ENCODE measurements at regions not wholly inside any gene's neighbourhood (a gene's known extent, or its start where the extent isn't known, plus 50 kb on each side); places are given as distances from the start of the nearest gene placed in this dataset.

GRCh38 chr4:163600727-163601126 lies 106.2 kb downstream of the TMA16 start:
- Histone ChIP-seq H3K4me3 (no peak overlapping the region), H3K36me3 (no peaks in the 10 kb centered on the region), H3K27ac (no peak overlapping the region), H3K27me3 (no peaks in the 10 kb centered on the region), H3K4me1 (no peaks in the 10 kb centered on the region), H3K9me3 (no peaks in the 10 kb centered on the region)
- intact Hi-C loops (cut with DNase I; ENCODE audit: low total_unique reads): no loop called here
- DNase-seq (ENCODE audit: low spot score in 2 of 2): no peak
- TF ChIP-seq, protein P1, sequence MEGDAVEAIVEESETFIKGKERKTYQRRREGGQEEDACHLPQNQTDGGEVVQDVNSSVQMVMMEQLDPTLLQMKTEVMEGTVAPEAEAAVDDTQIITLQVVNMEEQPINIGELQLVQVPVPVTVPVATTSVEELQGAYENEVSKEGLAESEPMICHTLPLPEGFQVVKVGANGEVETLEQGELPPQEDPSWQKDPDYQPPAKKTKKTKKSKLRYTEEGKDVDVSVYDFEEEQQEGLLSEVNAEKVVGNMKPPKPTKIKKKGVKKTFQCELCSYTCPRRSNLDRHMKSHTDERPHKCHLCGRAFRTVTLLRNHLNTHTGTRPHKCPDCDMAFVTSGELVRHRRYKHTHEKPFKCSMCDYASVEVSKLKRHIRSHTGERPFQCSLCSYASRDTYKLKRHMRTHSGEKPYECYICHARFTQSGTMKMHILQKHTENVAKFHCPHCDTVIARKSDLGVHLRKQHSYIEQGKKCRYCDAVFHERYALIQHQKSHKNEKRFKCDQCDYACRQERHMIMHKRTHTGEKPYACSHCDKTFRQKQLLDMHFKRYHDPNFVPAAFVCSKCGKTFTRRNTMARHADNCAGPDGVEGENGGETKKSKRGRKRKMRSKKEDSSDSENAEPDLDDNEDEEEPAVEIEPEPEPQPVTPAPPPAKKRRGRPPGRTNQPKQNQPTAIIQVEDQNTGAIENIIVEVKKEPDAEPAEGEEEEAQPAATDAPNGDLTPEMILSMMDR (IDR thresholded peaks at IDR 0.05): no peak
- TF ChIP-seq POLR2AphosphoS5 (IDR thresholded peaks at IDR 0.05) (no peak), POLR2A (IDR thresholded peaks at IDR 0.05) (no peak)

- TF ChIP-seq POLR2A (IDR thresholded peaks at IDR 0.05) (no peak), POLR2AphosphoS5 (IDR thresholded peaks at IDR 0.05) (no peak)
- TF ChIP-seq, protein P1 (IDR thresholded peaks at IDR 0.05): no peak
- H3K36me3 ChIP-seq: no peaks in the 10 kb centered on the region
- no peak overlapping the region for H3K4me3 ChIP-seq
- DNase-seq (ENCODE audit: low spot score in 2 of 2): no peak
- no peaks in the 10 kb centered on the region for H3K27me3 ChIP-seq
- intact Hi-C loops (cut with DNase I; ENCODE audit: low total_unique reads): no loop called here
- H3K4me1 ChIP-seq: no peaks in the 10 kb centered on the region
- no peak overlapping the region for H3K27ac ChIP-seq
- H3K9me3 ChIP-seq: no peaks in the 10 kb centered on the region
These were observed 108.8 kb downstream of the TMA16 start for GRCh38 chr4:163603257-163603656.

GRCh38 chr4:163606896-163607691 lies 112.6 kb downstream of the TMA16 start:
- H3K36me3 ChIP-seq: no peaks in the 10 kb centered on the region
- intact Hi-C loops (cut with DNase I; ENCODE audit: low total_unique reads): no loop called here
- no peak for DNase-seq (ENCODE audit: low spot score in 2 of 2)
- no peaks in the 10 kb centered on the region for H3K4me1 ChIP-seq
- H3K27ac ChIP-seq: no peak overlapping the region
- TF ChIP-seq POLR2AphosphoS5 (IDR thresholded peaks at IDR 0.05): no peak
- TF ChIP-seq, protein P1 (IDR thresholded peaks at IDR 0.05): no peak
- TF ChIP-seq POLR2A (IDR thresholded peaks at IDR 0.05): no peak
- no peaks in the 10 kb centered on the region for H3K27me3 ChIP-seq
- H3K4me3 ChIP-seq: no peak overlapping the region
- H3K9me3 ChIP-seq: no peaks in the 10 kb centered on the region

DNA sequence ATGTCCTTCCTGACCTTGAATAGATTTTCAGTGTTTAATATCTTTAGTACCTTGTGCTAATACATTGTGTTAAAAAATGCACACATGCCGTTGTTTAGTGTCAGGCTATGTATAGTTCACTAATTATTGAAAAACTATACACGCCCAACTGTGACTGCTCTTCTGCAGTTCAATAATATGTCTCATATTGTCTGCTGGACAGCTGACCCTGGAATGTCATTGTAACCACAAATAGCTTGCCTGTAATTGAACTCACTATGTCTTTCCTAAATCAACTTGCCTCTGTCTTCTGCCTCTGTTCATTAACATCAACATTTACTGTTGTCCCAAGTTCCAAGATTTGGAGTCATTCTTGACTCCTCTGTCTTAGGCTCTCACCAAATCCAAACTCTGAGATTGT lies 114.5 kb downstream of the TMA16 start:
- no peak overlapping the region for H3K4me3 ChIP-seq
- no peak overlapping the region for H3K27ac ChIP-seq

DNA sequence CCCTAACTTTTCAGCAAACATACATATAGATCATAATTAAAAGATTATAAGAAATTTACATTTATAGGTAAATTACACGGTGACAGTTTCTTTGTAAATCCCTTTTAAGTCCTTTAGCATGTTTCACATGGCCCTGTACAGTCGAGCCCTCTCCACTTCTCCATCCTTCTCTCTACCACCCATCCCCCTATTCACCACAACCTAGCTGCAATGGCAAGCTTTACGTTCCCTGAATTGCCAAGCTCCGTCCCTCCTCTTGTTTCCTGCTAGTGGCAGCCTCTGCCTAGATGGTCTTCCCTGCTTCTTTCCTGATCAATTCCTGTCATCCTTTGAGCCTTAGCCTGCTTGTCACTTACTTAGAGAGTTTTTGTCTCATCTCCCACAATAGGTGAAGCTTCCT lies 116.2 kb downstream of the TMA16 start:
- Histone ChIP-seq H3K27me3 (no peaks in the 10 kb centered on the region), H3K4me3 (peak overlapping the region in 1 of 3 donors; percentile 31), H3K27ac (no peak overlapping the region), H3K36me3 (no peaks in the 10 kb centered on the region), H3K4me1 (no peaks in the 10 kb centered on the region), H3K9me3 (no peaks in the 10 kb centered on the region)
- TF ChIP-seq, protein P1 (IDR thresholded peaks at IDR 0.05): no peak
- TF ChIP-seq POLR2A (IDR thresholded peaks at IDR 0.05): no peak
- TF ChIP-seq POLR2AphosphoS5 (IDR thresholded peaks at IDR 0.05): no peak
- intact Hi-C loops (cut with DNase I; ENCODE audit: low total_unique reads): no loop called here
- no peak for DNase-seq (ENCODE audit: low spot score in 2 of 2)

More for the DNA sequence above, 114.5 kb downstream of the TMA16 start:
- intact Hi-C loops (cut with DNase I; ENCODE audit: low total_unique reads): no loop called here
- Histone ChIP-seq H3K27me3 (no peaks in the 10 kb centered on the region), H3K4me1 (no peaks in the 10 kb centered on the region), H3K36me3 (no peaks in the 10 kb centered on the region), H3K9me3 (no peaks in the 10 kb centered on the region)
- TF ChIP-seq, protein P1 (IDR thresholded peaks at IDR 0.05): no peak
- TF ChIP-seq POLR2A (IDR thresholded peaks at IDR 0.05) (no peak), POLR2AphosphoS5 (IDR thresholded peaks at IDR 0.05) (no peak)
- no peak for DNase-seq (ENCODE audit: low spot score in 2 of 2)

Measured in breast epithelium (tissue), 4 donors.